SIG-M5 (cell line): ENCODE measurements at regions not wholly inside any gene's neighbourhood (a gene's known extent, or its start where the extent isn't known, plus 50 kb on each side); places are given as distances from the start of the nearest gene placed in this dataset.

Experiments used
- DNase-seq: peaks from one replicate; lab custom pipeline; 2025; lab: John Stamatoyannopoulos, UW

DNA sequence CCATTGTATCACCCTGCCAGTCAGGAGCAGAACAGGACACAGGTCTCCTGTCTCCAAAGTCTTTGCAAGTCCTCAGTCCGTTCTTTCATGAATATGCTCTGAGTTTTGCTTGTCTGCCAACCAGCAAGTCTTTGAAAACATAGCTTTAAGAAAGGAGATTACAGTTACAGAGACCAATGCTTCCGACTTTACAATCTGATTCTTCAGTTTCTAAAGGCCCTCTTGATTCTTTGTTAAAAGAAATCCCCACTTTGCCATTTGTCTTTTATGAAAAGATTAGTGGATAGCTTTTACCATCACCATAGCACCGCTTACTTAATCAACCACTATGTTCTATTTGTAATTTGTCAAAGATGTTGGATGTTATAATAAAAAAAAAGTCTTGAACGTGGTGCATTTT is 562.8 kb upstream of the BTBD3 start:
- no peak for DNase-seq

DNA sequence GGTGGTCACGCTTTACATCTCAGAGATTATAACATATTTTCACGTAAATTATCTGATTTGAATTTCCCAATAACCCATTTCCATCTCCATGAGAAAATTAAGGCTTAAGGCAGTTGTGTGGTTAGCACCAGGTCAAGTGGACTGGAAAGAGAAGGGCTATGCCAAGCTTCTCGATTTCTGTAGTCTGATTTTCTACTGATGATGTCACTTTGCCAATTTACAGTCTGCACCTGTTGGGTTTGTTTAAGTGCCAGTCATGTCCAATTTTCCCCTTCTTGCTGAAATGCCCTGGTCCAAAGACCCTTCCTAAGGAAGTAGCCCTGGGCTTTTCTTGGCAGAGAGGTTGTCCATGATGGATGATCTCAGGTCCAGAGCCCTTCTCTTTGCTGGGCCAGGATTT is 562.3 kb upstream of the BTBD3 start:
- no peak for DNase-seq

DNA sequence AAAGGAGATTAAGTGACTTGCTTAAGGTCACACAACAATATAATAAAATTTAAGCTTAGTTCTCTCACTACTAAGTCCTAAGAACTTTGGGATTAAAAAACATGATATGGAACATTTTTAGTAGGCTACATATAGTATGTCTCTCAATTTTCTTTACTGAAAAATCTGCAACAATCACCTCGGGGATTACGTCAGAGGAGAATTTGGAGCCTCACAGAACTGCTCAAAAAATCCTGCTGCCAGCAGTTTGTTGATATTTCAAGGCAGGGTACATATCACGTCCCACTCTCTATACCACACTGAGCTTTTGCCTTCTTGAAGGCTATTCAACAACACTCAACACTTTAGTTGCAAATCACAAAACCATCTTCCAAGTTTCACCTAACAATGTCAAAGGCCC is 561.6 kb upstream of the BTBD3 start:
- DNase-seq: no peak

DNA sequence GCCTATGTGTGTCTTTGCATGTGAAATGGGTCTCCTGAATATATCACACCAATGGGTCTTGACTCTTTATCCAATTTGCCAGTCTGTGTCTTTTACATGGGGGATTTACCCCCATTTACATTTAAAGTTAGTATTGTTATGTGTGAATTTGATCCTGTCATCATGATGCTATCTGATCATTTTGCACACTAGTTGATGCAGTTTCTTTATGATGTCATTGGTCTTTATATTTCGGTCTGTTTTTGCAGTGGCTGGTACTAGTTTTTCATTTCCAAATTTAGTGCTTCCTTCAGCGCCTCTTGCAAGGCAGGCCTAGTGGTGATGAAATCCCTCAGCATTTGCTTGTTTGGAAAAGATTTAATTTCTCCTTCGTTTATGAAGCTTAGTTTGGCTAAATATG is 555.2 kb upstream of the BTBD3 start:
- DNase-seq: no peak

DNA sequence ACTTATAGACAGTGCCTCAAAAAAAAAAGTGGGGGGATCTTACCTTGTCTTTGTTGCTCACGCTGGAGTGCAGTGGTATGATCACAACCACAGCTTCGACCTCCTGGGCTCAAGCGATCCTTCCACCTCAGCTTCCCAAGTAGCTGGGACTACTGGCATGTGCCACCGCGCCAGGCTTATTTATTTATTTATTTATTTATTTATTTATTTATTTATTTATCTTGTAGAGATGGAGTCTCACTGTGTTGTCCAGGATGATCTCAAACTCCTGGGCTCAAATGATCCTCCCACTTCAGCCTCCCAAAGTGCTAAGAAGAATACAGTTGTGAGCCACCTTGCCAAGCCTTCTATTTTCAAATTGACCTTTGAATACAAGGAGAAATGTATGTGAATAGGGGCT is 553.0 kb upstream of the BTBD3 start:
- no peak for DNase-seq

DNA sequence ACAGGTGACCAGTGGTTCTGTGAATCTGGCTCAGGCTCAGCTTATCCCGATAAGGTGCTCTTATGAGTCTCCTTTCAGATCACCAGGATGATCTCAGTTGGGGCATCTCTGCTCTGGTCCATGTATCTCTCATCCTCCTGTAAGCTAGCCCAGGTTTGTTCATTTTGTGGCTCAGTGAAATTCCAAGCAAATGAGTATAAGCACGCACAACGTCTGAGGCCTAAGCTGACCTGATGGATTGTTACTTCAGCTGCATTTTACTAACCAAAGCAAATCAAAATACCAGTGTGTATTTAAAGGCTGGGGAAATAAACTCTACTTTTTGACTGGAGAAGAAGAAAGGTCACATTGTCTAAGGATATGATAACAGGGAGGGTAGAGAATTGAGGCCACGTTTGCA is 551.0 kb upstream of the BTBD3 start:
- DNase-seq: no peak

DNA sequence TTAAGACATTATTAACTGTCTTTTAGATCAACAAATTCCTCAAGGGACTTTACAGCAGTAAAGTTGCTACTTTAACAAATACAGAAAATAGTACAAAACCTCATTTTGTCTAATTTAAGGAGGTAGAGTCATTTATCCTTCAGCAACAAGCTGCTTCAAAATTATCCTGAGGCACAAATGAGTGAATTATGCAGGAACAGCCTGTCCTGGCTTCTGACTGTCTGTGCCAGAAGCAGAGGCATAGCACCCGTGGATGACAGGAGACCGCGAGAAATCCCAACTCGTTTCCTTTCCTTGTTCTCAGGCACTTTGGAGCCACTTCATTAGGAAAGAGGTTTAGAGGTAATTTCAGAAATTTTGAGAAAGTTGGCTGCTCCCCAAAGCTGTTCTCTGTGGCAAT is 549.2 kb upstream of the BTBD3 start:
- no peak for DNase-seq

DNA sequence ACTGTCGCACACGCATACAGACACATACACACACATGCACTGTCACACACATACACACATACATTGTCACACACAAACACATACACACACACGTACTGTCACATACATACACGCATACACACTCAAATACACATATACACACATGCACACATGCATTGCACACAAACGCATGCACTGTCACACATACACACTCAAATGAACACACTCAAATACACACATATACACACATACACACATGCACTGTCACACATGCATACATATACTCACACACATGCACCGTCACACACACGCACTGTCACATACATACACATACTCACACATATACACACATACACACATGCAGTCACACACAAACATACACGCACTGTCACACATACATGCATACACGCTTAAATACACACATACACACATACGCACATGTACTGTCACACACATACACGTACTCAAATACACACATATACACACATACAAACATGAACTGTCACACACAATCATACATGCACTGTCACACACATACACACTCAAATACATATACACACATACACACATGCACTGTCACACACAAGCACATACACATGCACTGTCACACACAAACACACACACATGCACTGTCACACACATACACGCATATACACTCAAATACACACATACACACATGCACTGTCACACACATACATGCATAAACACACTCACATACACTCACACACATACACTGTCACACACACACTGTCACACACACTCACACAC is 548.6 kb upstream of the BTBD3 start:
- no peak for DNase-seq

DNA sequence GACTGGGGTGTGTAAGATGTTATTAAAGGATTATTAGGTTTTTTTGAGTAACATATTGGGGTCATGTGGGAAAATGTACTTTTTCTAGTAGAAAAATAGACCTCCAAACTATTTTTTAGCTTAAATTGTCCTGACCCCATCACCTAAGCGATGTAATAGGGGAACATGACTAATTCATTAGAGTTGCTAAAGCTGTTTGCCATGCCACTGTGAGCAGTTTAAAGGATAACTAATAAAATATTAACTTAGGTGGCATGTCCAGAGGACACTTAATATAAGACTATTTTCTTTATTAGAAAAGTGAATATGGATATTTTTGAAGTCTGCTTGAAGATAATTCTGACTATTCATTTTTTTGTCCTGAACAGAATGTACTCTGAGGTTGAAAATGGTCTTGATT is 545.9 kb upstream of the BTBD3 start:
- DNase-seq: no peak

DNA sequence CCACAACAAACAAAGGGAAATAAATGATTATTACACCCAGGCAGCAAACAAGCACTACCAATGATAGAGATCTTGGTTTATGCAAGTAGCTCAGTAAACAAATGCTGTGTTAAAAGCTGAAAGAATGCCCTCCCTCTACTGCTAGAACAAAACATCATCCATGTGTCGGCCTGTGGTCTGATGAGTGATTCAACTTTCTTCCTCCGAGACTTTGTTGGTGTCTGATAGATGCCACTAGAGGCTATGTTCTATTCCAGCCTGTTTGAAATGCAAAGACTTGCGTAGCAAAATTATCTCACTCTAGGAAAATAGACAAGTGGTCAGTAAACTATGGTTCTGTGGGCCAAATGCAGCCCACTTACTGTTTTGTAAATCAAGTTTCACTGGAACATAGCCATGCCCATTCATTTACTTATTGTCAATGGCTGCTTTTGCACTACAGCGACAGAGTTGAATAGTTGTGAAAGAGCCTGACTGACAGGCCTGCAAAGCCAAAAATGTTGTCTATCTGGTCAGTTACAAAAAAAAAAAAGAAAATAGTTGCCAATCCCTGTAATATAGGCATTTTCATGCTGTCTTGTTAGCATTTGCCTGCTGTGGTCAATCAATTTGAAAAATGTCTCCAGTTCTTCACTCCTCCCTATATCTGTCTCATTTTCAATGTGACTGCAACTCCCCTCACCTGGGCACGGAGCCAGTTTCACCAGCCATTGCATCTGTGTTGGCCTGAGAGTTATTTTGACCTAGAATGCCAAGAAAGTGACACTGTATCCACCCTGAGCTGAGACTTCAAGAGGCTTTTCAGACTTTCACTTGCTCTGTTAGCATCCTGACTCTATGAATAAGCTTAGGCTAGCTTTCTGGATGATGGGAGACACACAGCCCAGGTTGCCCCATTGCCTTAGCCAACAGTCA is 544.6 kb upstream of the BTBD3 start:
- no peak for DNase-seq

DNA sequence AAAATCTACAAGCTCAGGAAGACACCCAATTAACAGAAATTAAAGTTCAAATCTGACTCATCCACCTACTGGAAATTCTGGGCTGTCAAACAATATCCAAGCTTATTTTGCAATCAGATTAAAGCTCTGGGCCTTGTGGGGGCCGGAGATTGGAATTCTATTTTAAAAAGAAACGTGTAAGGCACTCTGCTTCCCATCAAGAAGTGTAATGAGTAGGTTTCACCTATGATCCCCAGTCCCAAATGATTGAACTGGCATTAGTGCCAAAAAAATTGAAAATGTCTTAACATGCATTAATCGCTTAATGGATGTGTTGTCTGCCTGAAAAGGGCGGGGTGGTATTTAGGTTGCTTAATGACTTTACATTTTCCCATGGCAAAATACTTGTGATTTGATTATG is 542.4 kb upstream of the BTBD3 start:
- DNase-seq: no peak

DNA sequence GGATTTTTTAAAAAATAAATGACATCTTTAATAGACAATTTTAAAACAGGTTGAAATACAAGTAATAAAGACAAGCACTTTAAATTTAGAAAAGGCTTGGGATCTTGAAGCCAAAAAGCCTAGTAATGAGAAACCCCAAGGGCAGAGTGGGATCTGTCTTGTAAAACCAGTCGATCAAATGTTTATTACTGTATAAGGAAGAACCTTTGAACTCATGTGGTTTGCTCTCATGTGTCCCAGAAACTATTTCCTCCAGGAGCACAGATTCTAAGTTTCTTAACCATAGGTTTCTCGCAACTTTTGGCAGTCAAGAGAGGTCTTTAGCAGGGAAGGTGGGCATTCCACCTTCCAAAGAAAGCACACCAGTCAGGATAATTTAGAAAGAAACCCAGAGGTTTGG is 541.7 kb upstream of the BTBD3 start:
- DNase-seq: no peak

DNA sequence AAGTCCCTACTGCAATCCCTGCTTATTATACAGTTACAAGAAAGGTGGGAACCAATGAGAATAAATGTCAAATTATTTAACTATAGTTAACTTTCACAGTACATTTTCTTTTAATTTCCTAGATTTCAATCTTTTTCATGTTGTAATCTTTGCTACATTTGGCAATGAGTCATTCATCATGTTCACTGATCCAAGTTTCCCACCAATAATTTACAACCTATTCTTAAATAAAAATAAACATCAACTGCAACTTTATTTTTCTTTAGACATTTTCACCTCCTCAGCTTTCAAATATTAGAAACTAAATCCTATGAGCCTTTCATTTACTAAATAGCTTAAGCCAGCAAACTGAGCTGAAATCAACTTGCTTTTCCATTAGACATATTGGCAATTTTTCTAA is 541.3 kb upstream of the BTBD3 start:
- no peak for DNase-seq

DNA sequence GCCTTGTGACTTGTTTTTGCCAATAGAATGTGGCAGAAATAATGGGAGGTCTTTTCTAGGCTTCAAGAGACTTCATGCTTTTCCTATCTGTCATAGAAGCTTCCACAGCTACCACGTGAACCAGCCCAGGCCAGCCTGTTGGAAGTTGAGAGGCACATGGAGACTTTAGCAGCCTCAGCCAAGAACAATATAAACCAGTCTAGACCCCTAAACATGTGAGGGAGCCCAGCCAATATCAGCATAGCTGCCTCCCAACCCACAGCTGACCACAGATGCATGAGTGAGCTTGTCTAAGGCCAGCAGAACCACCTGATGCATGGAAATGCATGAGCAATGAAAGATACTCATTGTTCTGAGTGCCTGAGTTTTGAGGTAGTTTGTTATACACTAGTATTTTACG is 540.7 kb upstream of the BTBD3 start:
- DNase-seq: no peak

DNA sequence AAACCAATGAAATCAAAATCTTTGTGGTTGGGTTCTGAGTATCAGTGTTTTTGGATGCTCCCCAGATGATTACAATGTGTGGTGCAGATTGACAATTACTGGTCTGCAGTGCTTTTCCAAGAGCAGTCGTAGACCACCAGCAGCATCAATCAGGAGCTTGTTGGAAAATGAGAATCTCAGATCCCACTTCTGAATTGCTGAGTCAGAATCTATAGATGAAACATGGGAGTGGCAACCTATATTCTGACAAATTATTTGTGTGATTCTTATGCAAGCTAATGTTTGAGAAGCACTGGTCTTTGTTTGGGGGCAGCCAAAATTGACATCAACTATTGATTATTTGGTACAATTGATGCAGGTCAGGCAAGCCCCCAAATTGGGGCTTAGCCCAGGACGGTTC is 539.9 kb upstream of the BTBD3 start:
- DNase-seq: no peak

DNA sequence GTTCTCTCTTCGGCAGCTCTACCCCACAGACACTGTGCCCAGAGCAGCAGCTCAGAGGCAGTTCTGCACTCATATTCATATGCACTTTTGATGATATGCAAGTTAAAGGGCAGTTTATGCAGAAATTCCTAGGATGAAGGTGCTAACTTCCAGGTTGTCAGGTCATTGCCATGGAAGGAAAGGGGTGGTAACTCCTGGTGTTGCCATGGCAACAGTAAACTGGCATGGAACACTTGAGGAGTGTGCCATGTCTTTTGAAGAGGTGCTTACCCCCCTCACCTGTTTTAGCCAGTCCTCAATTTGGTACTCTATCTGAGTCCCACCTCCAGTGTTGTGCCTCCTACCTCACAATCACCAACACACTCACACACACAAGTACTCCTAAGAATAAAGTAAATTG is 539.4 kb upstream of the BTBD3 start:
- DNase-seq: no peak

DNA sequence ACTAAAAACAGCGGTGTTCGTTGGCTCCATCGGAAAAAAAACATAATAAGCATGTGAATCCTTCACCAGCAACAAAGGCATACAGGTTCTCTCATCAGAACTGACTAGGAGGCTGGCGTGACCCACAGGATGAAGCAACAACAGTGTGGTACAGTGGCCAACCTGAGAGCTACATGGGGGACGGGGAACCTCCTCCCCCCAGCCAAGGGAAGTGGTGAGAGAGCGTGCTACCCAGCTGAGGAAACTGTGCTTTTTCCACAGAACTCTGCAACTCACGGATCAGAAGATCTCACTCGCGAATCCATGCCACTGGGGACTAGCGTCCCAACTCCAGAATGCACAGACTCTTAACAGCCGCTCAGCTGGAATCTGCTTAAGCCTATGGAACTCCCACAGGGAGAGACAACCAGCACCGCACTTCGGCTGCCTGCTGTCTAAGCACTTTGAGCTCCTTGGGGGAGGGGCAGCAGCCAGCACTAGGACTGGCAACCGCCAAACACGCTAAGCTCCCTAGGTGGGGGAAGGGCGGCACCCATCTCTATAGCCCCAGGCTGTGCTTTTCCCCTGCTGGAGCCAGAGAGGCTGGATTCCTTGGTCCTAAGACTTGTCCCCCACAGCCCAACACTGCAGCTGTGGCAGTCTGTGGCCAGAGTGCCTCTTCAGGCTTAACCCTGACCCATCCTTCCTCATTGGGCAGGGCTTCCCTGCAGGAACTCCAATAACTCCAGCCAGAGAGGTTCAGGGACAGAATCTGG is 538.3 kb upstream of the BTBD3 start:
- DNase-seq: no peak

DNA sequence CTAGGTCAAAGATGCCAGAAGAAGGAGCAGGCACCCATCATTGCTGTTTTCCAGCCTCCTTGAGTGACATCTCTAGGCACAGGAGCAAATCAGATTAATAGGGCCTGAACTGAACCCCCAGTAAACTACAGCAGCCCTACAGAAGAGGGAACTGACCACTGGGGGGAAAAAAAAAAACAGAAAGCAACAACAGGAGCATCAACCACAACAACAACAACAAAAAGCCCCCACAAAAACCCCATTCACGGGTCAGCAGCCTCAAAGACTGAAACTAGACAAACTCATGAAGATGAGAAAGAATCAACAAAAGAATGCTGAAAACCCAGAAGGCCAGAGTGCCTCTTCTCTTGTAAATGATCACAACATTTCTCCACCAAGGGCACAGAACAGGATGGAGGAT is 537.4 kb upstream of the BTBD3 start:
- DNase-seq: no peak

DNA sequence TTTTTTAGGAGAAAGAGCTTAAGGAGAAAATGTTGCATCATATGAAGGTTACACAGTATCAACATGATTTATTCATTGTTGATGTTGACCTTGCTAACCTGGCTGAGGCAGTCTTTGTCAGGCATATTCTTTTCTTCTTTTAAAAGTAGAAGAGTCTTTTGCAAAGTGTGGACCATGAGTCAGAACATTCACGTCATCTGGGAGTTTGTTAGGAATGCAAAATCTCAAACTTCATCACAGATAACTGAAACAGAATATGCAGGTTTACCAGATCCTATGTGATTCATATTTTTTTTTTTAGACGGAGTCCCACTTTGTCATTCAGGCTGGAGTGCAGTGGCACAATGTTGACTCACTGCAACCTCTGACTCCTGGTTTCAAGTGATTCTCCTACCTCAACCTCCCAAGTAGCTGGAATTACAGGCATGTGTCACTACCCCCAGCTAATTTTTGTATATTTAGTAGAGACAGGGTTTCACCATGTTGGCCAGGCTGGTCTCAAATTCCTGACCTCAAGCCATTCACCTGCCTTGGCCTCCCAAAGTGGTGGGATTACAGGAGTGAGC is 530.4 kb upstream of the BTBD3 start:
- no peak for DNase-seq

DNA sequence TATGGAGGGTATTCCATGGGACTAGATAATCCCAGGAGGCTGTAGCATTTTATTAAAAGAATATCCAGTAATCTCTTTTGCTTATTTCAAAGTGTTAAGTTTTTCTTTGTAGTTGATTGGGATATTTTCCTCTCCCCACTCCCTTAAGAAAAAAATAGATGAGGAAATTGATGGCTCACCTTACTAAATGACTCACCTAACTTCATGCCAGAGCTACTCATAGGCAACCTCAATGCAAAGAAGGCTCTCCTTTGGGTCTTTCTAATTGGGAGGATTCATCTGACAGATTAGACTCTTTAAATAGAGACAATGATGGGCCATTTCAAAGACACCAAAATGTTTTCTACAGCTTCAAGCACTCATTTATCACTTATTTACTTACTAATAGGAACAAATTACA is 528.5 kb upstream of the BTBD3 start:
- DNase-seq: no peak

DNA sequence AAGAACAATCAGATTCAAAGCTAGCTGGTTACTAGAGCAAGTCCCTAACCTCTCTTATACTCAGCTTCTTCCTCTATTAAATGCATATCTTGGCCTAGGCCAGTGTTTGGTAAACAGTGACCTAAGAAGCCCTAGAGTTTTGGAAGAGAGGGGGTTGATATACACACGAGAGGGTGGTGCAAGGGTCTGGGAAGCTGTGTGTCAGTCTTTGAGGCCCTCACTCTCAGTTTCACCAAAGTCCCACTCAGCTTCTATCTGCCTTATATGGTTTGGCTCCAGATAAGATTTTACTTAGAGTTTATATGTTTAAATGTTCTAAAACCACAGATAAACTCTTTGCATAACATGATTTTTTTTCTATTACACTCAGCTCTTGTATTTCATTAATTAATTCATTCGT is 526.1 kb upstream of the BTBD3 start:
- DNase-seq: no peak

DNA sequence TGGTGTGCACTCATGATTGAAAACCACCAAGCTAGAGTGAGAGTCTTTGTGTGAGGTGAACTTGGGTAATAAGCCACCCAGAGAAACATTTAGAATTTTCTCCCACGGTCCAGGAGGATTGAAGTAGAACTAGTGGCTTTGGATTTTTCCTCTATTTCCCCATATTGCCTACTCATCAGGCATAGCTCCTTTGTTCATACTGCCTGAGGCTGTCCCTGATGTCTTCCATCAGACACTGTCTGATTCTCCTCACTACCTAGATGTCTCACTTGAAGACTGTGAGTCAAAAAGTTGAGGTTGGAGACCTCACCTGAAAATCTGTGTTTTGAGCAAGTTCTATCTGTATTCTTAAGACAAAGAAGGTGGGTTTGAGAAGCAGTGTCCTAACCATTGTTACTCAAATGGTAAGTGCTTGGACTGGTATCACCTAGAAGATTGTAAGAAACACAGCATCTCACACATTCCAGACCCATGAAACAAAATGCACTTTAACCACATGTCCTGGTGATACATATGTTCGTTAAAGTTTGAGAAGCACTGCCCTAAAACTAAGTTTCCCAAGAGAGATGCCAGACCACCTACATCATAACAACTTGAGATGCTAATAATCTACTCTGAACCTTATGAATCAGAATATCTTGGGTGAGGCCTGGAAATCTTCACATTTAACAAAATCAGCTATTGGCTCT is 523.4 kb upstream of the BTBD3 start:
- DNase-seq: no peak
